DND-41 (cell line): ENCODE measurements at regions not wholly inside any gene's neighbourhood (a gene's known extent, or its start where the extent isn't known, plus 50 kb on each side); places are given as distances from the start of the nearest gene placed in this dataset.

Experiments
- ATAC-seq: fragments of 200-7000 bp; cut with Tn5 transposase; 3 replicates; pipeline ENCODE4 v1.9.1; 2021; ENCODE audit warnings: low read depth; ENCODE audit not compliant: insufficient read depth
- DNase-seq: peaks from one replicate; pipeline ENCODE4 v3.0.0-alpha.2; 2020
- H2AFZ ChIP-seq: 2 replicates; pipeline ENCODE4 v1.6.0; 2012; ENCODE audit warnings: low read depth, low read length
- H3K27ac ChIP-seq: 2 replicates; pipeline ENCODE4 v1.5.1; 2012; ENCODE audit warnings: low read length, inconsistent platforms
- H3K27me3 ChIP-seq: fragments of 200-600 bp; sonication (generic); 2 replicates; pipeline ENCODE4 v1.6.0; 2012; ENCODE audit warnings: low read length, mild to moderate bottlenecking, inconsistent platforms; ENCODE audit not compliant: insufficient read depth, poor library complexity
- H3K36me3 ChIP-seq: 2 replicates; pipeline ENCODE4 v1.5.1; 2012; ENCODE audit warnings: low read length, inconsistent platforms; ENCODE audit not compliant: insufficient read depth
- H3K4me1 ChIP-seq: 2 replicates; pipeline ENCODE4 v1.5.1; 2012; ENCODE audit warnings: mild to moderate bottlenecking, low read length; ENCODE audit not compliant: insufficient read depth
- H3K4me2 ChIP-seq: 2 replicates; pipeline ENCODE4 v1.6.0; 2012; ENCODE audit warnings: mild to moderate bottlenecking, moderate library complexity, low read length, inconsistent platforms; ENCODE audit not compliant: insufficient read depth
- H3K4me3 ChIP-seq, 2 experiments: fragments of 200-600 bp in 1 of 2; shearing (Covaris generic) in 1 of 2; 2 replicates each; pipeline ENCODE4 v1.5.1; 2012 to 2016; ENCODE audit warnings: inconsistent platforms in 2 of 2, low read length in 2 of 2, mild to moderate bottlenecking in 2 of 2, low read depth in 1 of 2, moderate library complexity in 1 of 2
- H3K79me2 ChIP-seq: 2 replicates; pipeline ENCODE4 v1.6.0; 2012; ENCODE audit warnings: low read length, inconsistent platforms; ENCODE audit not compliant: insufficient read depth
- H3K9ac ChIP-seq: 2 replicates; pipeline ENCODE4 v1.6.0; 2012; ENCODE audit warnings: low read depth, mild to moderate bottlenecking, inconsistent platforms, low read length, moderate library complexity
- H3K9me3 ChIP-seq: 2 replicates; pipeline ENCODE4 v1.5.1; 2012; ENCODE audit warnings: low read length, moderate library complexity, mild to moderate bottlenecking, inconsistent platforms; ENCODE audit not compliant: insufficient read depth, severe bottlenecking
- H4K20me1 ChIP-seq: 2 replicates; pipeline ENCODE4 v1.6.0; 2012; ENCODE audit warnings: low read length; ENCODE audit not compliant: insufficient read depth
- EZH2 ChIP-seq: IDR thresholded peaks from 3 replicates; pipeline ENCODE4 v1.6.1; 2012; ENCODE audit warnings: borderline replicate concordance, low read depth, mild to moderate bottlenecking, moderate library complexity, low read length, inconsistent platforms; ENCODE audit not compliant: severe bottlenecking
- TF ChIP-seq, protein P1 (sequence below): IDR thresholded peaks from 2 replicates; pipeline ENCODE4 v1.5.1; 2012; ENCODE audit warnings: borderline replicate concordance, low read length, moderate library complexity, mild to moderate bottlenecking; ENCODE audit not compliant: poor library complexity, severe bottlenecking; ENCODE audit errors: extremely low read depth

DNA sequence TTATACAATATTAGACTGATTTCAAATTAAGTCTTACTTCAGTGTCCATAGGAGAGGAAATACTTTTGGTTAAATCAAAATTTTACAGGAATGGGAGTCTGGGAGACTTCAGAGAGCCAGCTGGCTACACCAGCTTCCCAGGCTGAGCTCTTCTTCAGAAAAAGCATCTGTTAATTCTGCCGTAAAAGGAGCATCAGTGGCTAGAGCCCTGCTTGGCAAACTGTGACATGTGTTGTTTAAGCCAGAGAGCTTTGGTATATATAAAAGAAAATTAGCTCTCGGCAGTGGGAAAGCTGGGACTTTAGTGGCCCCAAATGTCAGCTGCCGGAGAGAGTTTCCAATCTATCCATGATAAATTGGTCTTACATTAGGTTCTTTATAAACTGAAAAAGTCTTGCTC, 378.8 kb upstream of the TUSC1 start:
- Histone ChIP-seq H3K36me3 (no peaks in the 10 kb centered on the region), H3K27me3 (no peaks in the 10 kb centered on the region), H3K27ac (no peak overlapping the region), H3K79me2 (no peaks in the 10 kb centered on the region), H3K9ac (no peak overlapping the region), H3K4me1 (no peaks in the 10 kb centered on the region), H3K9me3 (no peaks in the 10 kb centered on the region), H2AFZ (no peak overlapping the region), H4K20me1 (no peaks in the 10 kb centered on the region), H3K4me2 (no peak overlapping the region), H3K4me3 (no peak overlapping the region)
- TF ChIP-seq EZH2: no peak
- TF ChIP-seq, protein P1, sequence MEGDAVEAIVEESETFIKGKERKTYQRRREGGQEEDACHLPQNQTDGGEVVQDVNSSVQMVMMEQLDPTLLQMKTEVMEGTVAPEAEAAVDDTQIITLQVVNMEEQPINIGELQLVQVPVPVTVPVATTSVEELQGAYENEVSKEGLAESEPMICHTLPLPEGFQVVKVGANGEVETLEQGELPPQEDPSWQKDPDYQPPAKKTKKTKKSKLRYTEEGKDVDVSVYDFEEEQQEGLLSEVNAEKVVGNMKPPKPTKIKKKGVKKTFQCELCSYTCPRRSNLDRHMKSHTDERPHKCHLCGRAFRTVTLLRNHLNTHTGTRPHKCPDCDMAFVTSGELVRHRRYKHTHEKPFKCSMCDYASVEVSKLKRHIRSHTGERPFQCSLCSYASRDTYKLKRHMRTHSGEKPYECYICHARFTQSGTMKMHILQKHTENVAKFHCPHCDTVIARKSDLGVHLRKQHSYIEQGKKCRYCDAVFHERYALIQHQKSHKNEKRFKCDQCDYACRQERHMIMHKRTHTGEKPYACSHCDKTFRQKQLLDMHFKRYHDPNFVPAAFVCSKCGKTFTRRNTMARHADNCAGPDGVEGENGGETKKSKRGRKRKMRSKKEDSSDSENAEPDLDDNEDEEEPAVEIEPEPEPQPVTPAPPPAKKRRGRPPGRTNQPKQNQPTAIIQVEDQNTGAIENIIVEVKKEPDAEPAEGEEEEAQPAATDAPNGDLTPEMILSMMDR: no peak
- no peak for DNase-seq
- no peak for ATAC-seq

DNA sequence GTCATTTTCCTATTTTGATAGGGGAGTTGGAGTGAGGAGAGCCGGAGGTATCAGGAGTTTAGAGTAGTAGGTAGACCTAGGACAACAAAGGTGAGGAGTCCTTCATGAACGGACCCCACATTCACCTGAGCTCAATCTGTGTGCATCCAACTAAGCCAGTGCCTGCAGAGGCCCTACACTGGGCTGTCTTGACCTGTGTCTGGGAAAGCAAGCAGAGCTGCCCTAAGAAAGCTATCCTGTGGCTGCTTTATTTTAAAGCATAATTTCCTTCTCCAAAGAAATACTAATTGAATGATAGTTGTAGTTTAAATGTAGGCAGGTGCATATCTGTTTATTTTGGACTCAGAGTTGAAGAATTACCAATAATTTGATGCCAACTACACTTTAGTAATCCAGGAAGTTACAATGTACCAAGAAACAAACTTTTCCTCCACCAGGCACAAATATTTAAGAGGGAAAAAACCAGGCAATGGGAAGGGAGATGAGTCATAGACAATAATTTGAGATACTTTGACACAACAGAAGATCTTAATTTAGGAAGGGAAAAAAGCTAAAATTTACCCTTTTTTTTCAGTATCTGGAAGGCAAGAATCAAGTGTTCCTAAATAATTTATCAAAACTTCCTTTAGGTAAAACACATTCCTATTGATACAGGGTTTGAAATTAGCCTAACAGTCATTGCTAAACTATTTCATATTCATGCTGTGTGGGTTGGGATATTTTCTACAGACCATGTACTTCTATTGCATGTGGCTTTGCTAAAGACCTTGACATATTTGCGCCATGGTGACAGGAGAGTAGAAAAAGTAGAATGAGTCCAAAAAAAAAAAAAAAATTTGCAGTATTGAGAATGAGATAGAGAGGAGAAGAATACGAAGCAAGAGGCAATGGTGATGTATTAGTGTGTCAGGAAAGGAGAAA, 376.6 kb upstream of the TUSC1 start:
- Histone ChIP-seq H3K79me2 (no peaks in the 10 kb centered on the region), H3K4me1 (no peaks in the 10 kb centered on the region), H3K9me3 (no peaks in the 10 kb centered on the region), H3K4me3 (no peak overlapping the region), H3K4me2 (no peak overlapping the region), H2AFZ (no peak overlapping the region), H3K27me3 (no peaks in the 10 kb centered on the region), H4K20me1 (no peaks in the 10 kb centered on the region), H3K9ac (no peak overlapping the region), H3K27ac (no peak overlapping the region), H3K36me3 (no peaks in the 10 kb centered on the region)
- ATAC-seq (no peak), DNase-seq (no peak)
- TF ChIP-seq, protein P1: no peak

DNA sequence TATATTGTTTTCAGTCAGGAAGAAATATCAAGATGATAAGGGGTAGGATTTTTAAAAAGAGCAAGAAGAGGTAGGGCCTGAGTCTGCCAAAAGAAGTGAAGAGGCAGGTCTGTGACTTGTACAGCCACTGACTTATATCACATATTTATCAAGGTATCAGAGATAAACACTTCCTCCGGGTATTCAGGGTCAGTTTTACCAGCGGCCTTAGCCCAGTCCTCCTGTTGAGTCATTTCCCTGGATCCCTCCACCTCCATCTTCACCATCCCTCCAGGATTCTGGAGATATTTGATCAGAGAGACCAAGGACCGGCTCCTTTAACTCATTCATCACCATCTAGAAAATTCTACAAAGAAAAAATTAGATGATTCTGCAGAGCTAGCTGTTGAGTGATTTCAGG, 375.7 kb upstream of the TUSC1 start:
- H3K9me3 ChIP-seq: no peaks in the 10 kb centered on the region
- no peaks in the 10 kb centered on the region for H3K27me3 ChIP-seq
- ATAC-seq (no peak), DNase-seq (no peak)
- H3K27ac ChIP-seq: no peak overlapping the region
- no peak overlapping the region for H3K4me2 ChIP-seq
- H3K36me3 ChIP-seq: no peaks in the 10 kb centered on the region
- no peaks in the 10 kb centered on the region for H4K20me1 ChIP-seq
- no peaks in the 10 kb centered on the region for H3K79me2 ChIP-seq
- H3K9ac ChIP-seq: no peak overlapping the region
- no peak overlapping the region for H3K4me3 ChIP-seq
- no peaks in the 10 kb centered on the region for H3K4me1 ChIP-seq
- no peak for TF ChIP-seq EZH2
- TF ChIP-seq, protein P1: no peak
- H2AFZ ChIP-seq: no peak overlapping the region
